SHP77 treated with DMSO at 0.1 percent for 48 hours (cell line): ENCODE measurements at regions not wholly inside any gene's neighbourhood (a gene's known extent, or its start where the extent isn't known, plus 50 kb on each side); places are given as distances from the start of the nearest gene placed in this dataset.
A peak's percentile ranks its signal among the peaks of the same experiment; 100 is the strongest.
"Not testable (repeated sequence)": the region's sequence is repeated elsewhere in the genome, so short reads cannot be mapped to it uniquely, and the experiment has no call there.

ENCODE experiments used
- DNase-seq: peaks from one replicate; lab custom pipeline; 2025; lab: John Stamatoyannopoulos, UW

- DNase-seq: no peak
Observed at GRCh38 chr6:146985966-146986365, 218.3 kb upstream of the STXBP5 start.

GRCh38 chr6:146987938-146988337, 216.3 kb upstream of the STXBP5 start:
- DNase-seq: not testable (repeated sequence)

GRCh38 chr6:146989860-146990259, 214.4 kb upstream of the STXBP5 start:
- no peak for DNase-seq

GRCh38 chr6:146990284-146990683, 213.9 kb upstream of the STXBP5 start:
- no peak for DNase-seq

GRCh38 chr6:146990821-146991798, 213.1 kb upstream of the STXBP5 start:
- DNase-seq: peak; percentile 74

GRCh38 chr6:146997062-146997461, 207.2 kb upstream of the STXBP5 start:
- peak; percentile 22 for DNase-seq

- DNase-seq: no peak
Observed at GRCh38 chr6:146999766-147000165, 204.5 kb upstream of the STXBP5 start.

- DNase-seq: no peak
Observed at GRCh38 chr6:147000545-147001488, 203.4 kb upstream of the STXBP5 start.

GRCh38 chr6:147001621-147002020, 202.6 kb upstream of the STXBP5 start:
- no peak for DNase-seq

GRCh38 chr6:147003186-147003585, 201.0 kb upstream of the STXBP5 start:
- no peak for DNase-seq

GRCh38 chr6:147005499-147005898, 198.7 kb upstream of the STXBP5 start:
- no peak for DNase-seq

GRCh38 chr6:147007441-147007840, 196.8 kb upstream of the STXBP5 start:
- DNase-seq: no peak

- no peak for DNase-seq
Observed at GRCh38 chr6:147009358-147009757, 194.9 kb upstream of the STXBP5 start.

DNA sequence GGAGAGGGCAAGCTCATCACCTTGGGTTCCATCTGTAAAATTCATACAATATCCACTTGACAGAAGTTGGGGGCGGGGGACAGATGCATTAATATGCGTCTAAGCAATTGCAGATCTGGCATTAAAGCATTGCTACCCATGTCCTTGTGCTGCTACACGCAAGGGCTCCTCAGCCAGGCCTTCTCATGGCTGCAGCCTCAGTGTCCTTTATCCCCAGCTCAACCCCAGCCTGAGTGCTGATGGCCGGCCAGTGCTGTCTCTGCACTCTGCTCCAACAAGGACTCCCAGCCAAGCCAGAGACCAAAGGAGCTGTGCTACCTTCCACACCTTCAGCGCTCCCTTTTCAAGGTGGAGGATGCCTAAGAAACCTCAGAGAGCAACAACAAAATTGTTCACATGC, 188.5 kb upstream of the STXBP5 start:
- DNase-seq: no peak

GRCh38 chr6:147016440-147016839, 187.8 kb upstream of the STXBP5 start:
- no peak for DNase-seq

DNA sequence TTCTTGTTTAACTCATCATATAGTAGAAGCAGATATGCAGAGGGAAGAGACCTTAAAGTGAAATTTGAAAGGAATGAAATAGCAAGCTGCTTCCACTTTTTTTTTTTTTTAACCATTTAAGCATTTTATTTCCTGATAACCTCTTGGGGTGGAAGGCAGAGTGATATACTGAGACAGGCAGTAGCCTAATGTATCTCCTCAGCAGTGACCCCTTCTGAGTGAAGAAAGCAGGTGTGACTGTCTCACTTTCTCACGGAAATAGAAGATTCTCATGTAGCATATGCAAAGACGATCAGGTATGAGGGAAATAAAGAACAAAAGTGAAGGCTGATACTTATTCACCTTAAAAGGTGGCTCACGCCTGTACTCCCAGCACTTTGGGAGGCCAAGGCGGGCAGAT, 187.1 kb upstream of the STXBP5 start:
- DNase-seq: no peak

- no peak for DNase-seq
Observed at GRCh38 chr6:147019001-147019400, 185.2 kb upstream of the STXBP5 start.

- DNase-seq: no peak
Observed at GRCh38 chr6:147022041-147022440, 182.2 kb upstream of the STXBP5 start.

GRCh38 chr6:147023148-147023547, 181.1 kb upstream of the STXBP5 start:
- DNase-seq: no peak

- no peak for DNase-seq
Observed at GRCh38 chr6:147023581-147023980, 180.6 kb upstream of the STXBP5 start.

DNA sequence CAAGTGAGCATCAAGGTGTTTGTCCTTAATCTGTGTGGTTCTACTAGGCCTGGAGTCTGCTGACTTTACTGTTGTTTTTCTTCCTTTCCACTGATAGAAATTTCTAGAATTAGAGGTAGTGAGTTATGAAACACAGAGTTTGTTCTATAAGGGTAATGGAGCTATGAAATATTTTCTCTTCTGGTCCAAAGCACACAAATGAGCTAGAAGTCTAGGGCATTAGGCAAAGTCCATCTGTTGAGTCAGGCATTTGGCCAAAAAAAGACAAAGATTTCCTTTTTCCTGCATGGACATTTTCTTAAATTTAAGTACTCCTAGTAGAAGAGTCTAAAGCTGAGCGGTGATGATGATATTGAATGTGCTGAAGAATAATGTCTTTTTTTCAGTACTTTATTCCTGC, 174.3 kb upstream of the STXBP5 start:
- no peak for DNase-seq

GRCh38 chr6:147033267-147033666, 170.9 kb upstream of the STXBP5 start:
- no peak for DNase-seq

DNA sequence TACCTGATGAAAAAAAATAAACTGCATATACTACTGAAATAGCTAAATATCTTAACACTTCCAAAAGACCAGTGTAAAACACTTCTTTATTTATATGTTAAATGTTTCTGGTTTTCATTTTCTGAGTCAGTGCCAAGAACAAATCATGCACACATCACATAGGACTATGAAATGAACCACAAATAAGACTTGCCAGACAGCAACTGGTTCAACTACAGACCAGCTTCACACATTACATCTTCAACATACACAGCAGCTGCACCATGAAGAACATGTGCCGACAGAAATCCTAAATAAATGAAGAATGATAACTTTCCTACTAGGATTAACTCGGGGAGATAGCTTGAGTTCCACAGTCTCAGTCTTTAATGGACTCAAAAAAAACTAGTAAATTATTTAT, 168.3 kb upstream of the STXBP5 start:
- no peak for DNase-seq
